H9 (cell line): ENCODE measurements at regions not wholly inside any gene's neighbourhood (a gene's known extent, or its start where the extent isn't known, plus 50 kb on each side); places are given as distances from the start of the nearest gene placed in this dataset.

Experiments
- DNase-seq: peaks from one replicate; pipeline ENCODE4 v3.0.0-alpha.2; 2017
- H2AFZ ChIP-seq: one replicate; pipeline ENCODE4 v1.6.1; 2013; ENCODE audit warnings: mild to moderate bottlenecking, low read length, control low read depth, moderate library complexity
- H2AK5ac ChIP-seq: 2 replicates; pipeline ENCODE4 v1.6.1; 2013; ENCODE audit warnings: low read length, control low read depth, mixed read lengths; ENCODE audit not compliant: insufficient read length
- H2BK120ac ChIP-seq: one replicate; pipeline ENCODE4 v1.6.1; 2013; ENCODE audit warnings: low read depth, mild to moderate bottlenecking, low read length, control low read depth, inconsistent platforms; ENCODE audit not compliant: poor library complexity, severe bottlenecking
- H2BK12ac ChIP-seq: 2 replicates; pipeline ENCODE4 v1.6.1; 2013; ENCODE audit warnings: low read length, control low read depth, mixed read lengths, low read depth; ENCODE audit not compliant: insufficient read length
- H2BK15ac ChIP-seq: 2 replicates; pipeline ENCODE4 v1.6.1; 2013; ENCODE audit warnings: low read depth, low read length, control low read depth
- H2BK20ac ChIP-seq: one replicate; pipeline ENCODE4 v1.6.1; 2013; ENCODE audit warnings: low read depth, mild to moderate bottlenecking, low read length, control low read depth, inconsistent platforms; ENCODE audit not compliant: poor library complexity, severe bottlenecking
- H2BK5ac ChIP-seq: 2 replicates; pipeline ENCODE4 v1.6.1; 2013; ENCODE audit warnings: low read length, control low read depth, mixed read lengths; ENCODE audit not compliant: insufficient read length
- H3K14ac ChIP-seq: 2 replicates; pipeline ENCODE4 v1.6.1; 2013; ENCODE audit warnings: low read length, control low read depth; ENCODE audit not compliant: insufficient read depth
- H3K18ac ChIP-seq: 2 replicates; pipeline ENCODE4 v1.6.1; 2013; ENCODE audit warnings: low read depth, mild to moderate bottlenecking, mixed read lengths, low read length, control low read depth; ENCODE audit not compliant: insufficient read length
- H3K23ac ChIP-seq: 2 replicates; pipeline ENCODE4 v1.6.1; 2013; ENCODE audit warnings: low read length, control low read depth, mixed read lengths, low read depth; ENCODE audit not compliant: insufficient read length
- H3K23me2 ChIP-seq: 2 replicates; pipeline ENCODE4 v1.6.1; 2013; ENCODE audit warnings: low read depth, mild to moderate bottlenecking, mixed read lengths, low read length, control low read depth; ENCODE audit not compliant: insufficient read length, poor library complexity, severe bottlenecking
- H3K27ac ChIP-seq: 2 replicates; pipeline ENCODE4 v1.5.1; 2013; ENCODE audit warnings: low read length, control low read depth, mixed read lengths, low read depth; ENCODE audit not compliant: insufficient read length
- H3K27me3 ChIP-seq: 2 replicates; pipeline ENCODE4 v1.6.1; 2013; ENCODE audit warnings: low read length, control low read depth, inconsistent platforms; ENCODE audit not compliant: insufficient read depth
- H3K4ac ChIP-seq: 2 replicates; pipeline ENCODE4 v1.6.1; 2013; ENCODE audit warnings: low read depth, mild to moderate bottlenecking, control low read depth, inconsistent platforms, low read length, moderate library complexity
- H3K4me1 ChIP-seq: 2 replicates; pipeline ENCODE4 v1.6.1; 2013; ENCODE audit warnings: low read length, control low read depth, inconsistent platforms; ENCODE audit not compliant: insufficient read depth
- H3K4me2 ChIP-seq: 2 replicates; pipeline ENCODE4 v1.6.1; 2013; ENCODE audit warnings: low read length, control low read depth, mixed read lengths; ENCODE audit not compliant: insufficient read length, insufficient read depth
- H3K56ac ChIP-seq: 2 replicates; pipeline ENCODE4 v1.6.1; 2013; ENCODE audit warnings: low read depth, mild to moderate bottlenecking, mixed read lengths, low read length, control low read depth; ENCODE audit not compliant: insufficient read length
- H3K79me1 ChIP-seq: 2 replicates; pipeline ENCODE4 v1.6.1; 2013; ENCODE audit warnings: low read depth, mild to moderate bottlenecking, moderate library complexity, low read length, control low read depth, inconsistent platforms; ENCODE audit not compliant: insufficient read depth, poor library complexity, severe bottlenecking
- H3K79me2 ChIP-seq: 2 replicates; pipeline ENCODE4 v1.6.1; 2013; ENCODE audit warnings: low read length, control low read depth, inconsistent platforms; ENCODE audit not compliant: insufficient read depth
- H3K9ac ChIP-seq: 2 replicates; pipeline ENCODE4 v1.6.1; 2013; ENCODE audit warnings: low read length, control low read depth, mixed read lengths; ENCODE audit not compliant: insufficient read length; ENCODE audit errors: extremely low read depth
- H3K9me3 ChIP-seq: one replicate; pipeline ENCODE4 v1.6.1; 2013; ENCODE audit warnings: low read depth, low read length, inconsistent platforms; ENCODE audit not compliant: control insufficient read depth
- H3T11ph ChIP-seq: one replicate; pipeline ENCODE4 v1.6.1; 2013; ENCODE audit warnings: mild to moderate bottlenecking, low read length, control low read depth, inconsistent platforms
- H4K20me1 ChIP-seq: one replicate; pipeline ENCODE4 v1.6.1; 2013; ENCODE audit not compliant: control insufficient read depth, insufficient read length, insufficient read depth
- H4K5ac ChIP-seq: 2 replicates; pipeline ENCODE4 v1.6.1; 2013; ENCODE audit warnings: low read depth, mild to moderate bottlenecking, mixed read lengths, low read length, control low read depth; ENCODE audit not compliant: insufficient read length
- H4K8ac ChIP-seq: replicated peaks from 2 replicates; pipeline ENCODE4 v1.6.1; 2013; ENCODE audit warnings: low read length, control low read depth, mixed read lengths, low read depth; ENCODE audit not compliant: insufficient read length
- H4K91ac ChIP-seq: 2 replicates; pipeline ENCODE4 v1.6.1; 2013; ENCODE audit warnings: low read depth, mild to moderate bottlenecking, moderate library complexity, mixed read lengths, low read length, control low read depth; ENCODE audit not compliant: insufficient read length
- H3K27ac Mint-ChIP-seq, 3 experiments: 2 replicates in 2 of 3; 3 replicates in 1 of 3; pipeline ENCODE4 v1.8.0; 2020 to 2021; ENCODE audit warnings: mixed read lengths in 3 of 3, mild to moderate bottlenecking in 1 of 3, moderate library complexity in 1 of 3
- H3K27me3 Mint-ChIP-seq: 2 replicates; pipeline ENCODE4 v1.8.0; 2021; ENCODE audit warnings: low read depth, mild to moderate bottlenecking, moderate library complexity, mixed read lengths
- H3K36me3 Mint-ChIP-seq, 3 experiments: 2 replicates in 2 of 3; 3 replicates in 1 of 3; pipeline ENCODE4 v1.8.0; 2020 to 2021; ENCODE audit warnings: low read depth in 3 of 3, mixed read lengths in 3 of 3; ENCODE audit not compliant: insufficient read depth in 1 of 3
- H3K4me1 Mint-ChIP-seq, 2 experiments: 2 replicates each; pipeline ENCODE4 v1.8.0; 2020; ENCODE audit warnings: mixed read lengths in 2 of 2
- H3K4me3 Mint-ChIP-seq, 2 experiments: 2 replicates in 1 of 2; 3 replicates in 1 of 2; pipeline ENCODE4 v1.8.0; 2020 to 2021; ENCODE audit warnings: mild to moderate bottlenecking in 2 of 2, mixed read lengths in 2 of 2, moderate library complexity in 1 of 2
- H3K9me3 Mint-ChIP-seq, 2 experiments: 2 replicates in 1 of 2; 3 replicates in 1 of 2; pipeline ENCODE4 v1.8.0; 2020; ENCODE audit warnings: mild to moderate bottlenecking in 2 of 2, mixed read lengths in 2 of 2, moderate library complexity in 1 of 2
- WGBS: extraction: QIAGEN DNeasy Blood & Tissue Kit; methylation state at CpG from one replicate; pipeline ENCODE4 v1.1.7; 2013; ENCODE audit warnings: missing lambda C conversion rate, low lambda C conversion rate, mixed read lengths; ENCODE audit not compliant: insufficient read length; ENCODE audit errors: extremely low coverage; 5-methylcytosine and 5-hydroxymethylcytosine counted together
- TF ChIP-seq, protein P1 (sequence below): fragments of 200-600 bp; sonication (generic); conservative IDR thresholded peaks from 3 replicates; pipeline ENCODE4 v1.8.0; 2021; ENCODE audit warnings: antibody characterized with exemption, mild to moderate bottlenecking

DNA sequence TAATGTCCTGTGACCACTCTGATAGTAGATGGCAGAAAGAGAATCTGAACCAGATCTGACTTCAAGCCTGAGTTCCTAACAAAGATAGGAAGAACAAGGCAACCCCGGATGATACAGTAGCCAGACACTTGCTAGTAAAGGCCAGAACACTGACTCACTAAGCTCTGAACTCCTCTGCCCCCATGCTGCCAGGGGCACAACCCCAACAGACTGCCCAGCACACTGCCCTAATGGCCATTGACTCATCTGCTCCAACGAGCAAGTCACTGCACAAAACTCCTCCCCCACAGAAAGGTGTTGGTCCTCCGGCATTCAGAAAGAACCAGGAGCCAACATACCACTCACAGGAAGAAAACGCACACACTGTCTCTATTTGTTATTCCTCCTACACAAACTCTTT lies 179.6 kb upstream of the NUDT4 start:
- Histone ChIP-seq H3K4me2 (no peak overlapping the region), H3K56ac (no peak overlapping the region), H4K5ac (no peak overlapping the region), H2AFZ (no peak overlapping the region), H2BK5ac (no peak overlapping the region), H2AK5ac (no peak overlapping the region), H3K9me3 (no peaks in the 10 kb centered on the region), H3K79me1 (no peaks in the 10 kb centered on the region), H3T11ph (no peak overlapping the region), H2BK15ac (no peak overlapping the region), H2BK12ac (no peak overlapping the region), H3K79me2 (no peaks in the 10 kb centered on the region), H3K23ac (no peak overlapping the region), H3K23me2 (no peaks in the 10 kb centered on the region), H2BK20ac (no peak overlapping the region), H4K8ac (no peak overlapping the region), H3K18ac (no peak overlapping the region), H4K20me1 (no peaks in the 10 kb centered on the region), H3K9ac (no peak overlapping the region), H2BK120ac (no peak overlapping the region), H4K91ac (no peak overlapping the region), H3K27me3 (no peaks in the 10 kb centered on the region), H3K4ac (no peak overlapping the region), H3K14ac (no peak overlapping the region), H3K27ac (no peak overlapping the region), H3K4me1 (no peaks in the 10 kb centered on the region)
- Mint-ChIP-seq H3K36me3 (0 out of 7 replicates have a peak, but pooled peaks cover 0 to 7% (median 0%) of the 10 kb centered on the region in 3 experiments), H3K9me3 (peaks cover 0 to 2% of the 10 kb centered on the region in 2 experiments; a peak in 1 of 5 replicates), H3K27me3 (peaks cover 1% of the 10 kb centered on the region), H3K27ac (no peak overlapping the region), H3K4me1 (peaks cover 0 to 3% of the 10 kb centered on the region in 2 experiments; a peak in 2 of 4 replicates), H3K4me3 (no peak overlapping the region)
- TF ChIP-seq, protein P1, sequence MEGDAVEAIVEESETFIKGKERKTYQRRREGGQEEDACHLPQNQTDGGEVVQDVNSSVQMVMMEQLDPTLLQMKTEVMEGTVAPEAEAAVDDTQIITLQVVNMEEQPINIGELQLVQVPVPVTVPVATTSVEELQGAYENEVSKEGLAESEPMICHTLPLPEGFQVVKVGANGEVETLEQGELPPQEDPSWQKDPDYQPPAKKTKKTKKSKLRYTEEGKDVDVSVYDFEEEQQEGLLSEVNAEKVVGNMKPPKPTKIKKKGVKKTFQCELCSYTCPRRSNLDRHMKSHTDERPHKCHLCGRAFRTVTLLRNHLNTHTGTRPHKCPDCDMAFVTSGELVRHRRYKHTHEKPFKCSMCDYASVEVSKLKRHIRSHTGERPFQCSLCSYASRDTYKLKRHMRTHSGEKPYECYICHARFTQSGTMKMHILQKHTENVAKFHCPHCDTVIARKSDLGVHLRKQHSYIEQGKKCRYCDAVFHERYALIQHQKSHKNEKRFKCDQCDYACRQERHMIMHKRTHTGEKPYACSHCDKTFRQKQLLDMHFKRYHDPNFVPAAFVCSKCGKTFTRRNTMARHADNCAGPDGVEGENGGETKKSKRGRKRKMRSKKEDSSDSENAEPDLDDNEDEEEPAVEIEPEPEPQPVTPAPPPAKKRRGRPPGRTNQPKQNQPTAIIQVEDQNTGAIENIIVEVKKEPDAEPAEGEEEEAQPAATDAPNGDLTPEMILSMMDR: no peak
- no CpG with 5 or more reads among the region's 4 CpGs for WGBS
- no peak for DNase-seq
